Activated T-helper 1 cell treated with anti-CD3 and anti-CD28 coated beads, Interleukin-12 subunit alpha, Interleukin-12 subunit beta, Interleukin-2, Interleukin-4 antibody, amounts not matched to agents 30 ng/mL and 10 ng/mL and 1 ng/mL, durations not matched to agents 14 hours and 24 hours and 36 hours (primary cell): ENCODE measurements at regions not wholly inside any gene's neighbourhood (a gene's known extent, or its start where the extent isn't known, plus 50 kb on each side); places are given as distances from the start of the nearest gene placed in this dataset.
"Not testable (repeated sequence)": the region's sequence is repeated elsewhere in the genome, so short reads cannot be mapped to it uniquely, and the experiment has no call there.

Experiments
- DNase-seq: peaks from one replicate; pipeline ENCODE4 v3.0.0; 2021; ENCODE audit warnings: low spot score
- H3K27ac Mint-ChIP-seq: one replicate; pipeline ENCODE4 v1.8.0; 2021; ENCODE audit warnings: mild to moderate bottlenecking, mixed read lengths
- H3K27me3 Mint-ChIP-seq: one replicate; pipeline ENCODE4 v1.8.0; 2022; ENCODE audit warnings: mild to moderate bottlenecking, moderate library complexity, mixed read lengths; ENCODE audit not compliant: insufficient read depth
- H3K36me3 Mint-ChIP-seq: one replicate; pipeline ENCODE4 v1.8.0; 2021; ENCODE audit warnings: low read depth, mixed read lengths
- H3K4me1 Mint-ChIP-seq: one replicate; pipeline ENCODE4 v1.8.0; 2021; ENCODE audit warnings: low read depth, mixed read lengths
- H3K4me3 Mint-ChIP-seq: one replicate; pipeline ENCODE4 v1.8.0; 2021; ENCODE audit warnings: mild to moderate bottlenecking, moderate library complexity, mixed read lengths
- H3K9me3 Mint-ChIP-seq: one replicate; pipeline ENCODE4 v1.8.0; 2021; ENCODE audit warnings: mixed read lengths
- intact Hi-C: fragments of 100-400 bp; cut with micrococcal nuclease; formaldehyde crosslinking; loops from one replicate; pipeline ENCODE4 v1.15.1; 2024

GRCh38 chr7:51827631-51828030 lies 511.0 kb upstream of the COBL start:
- H3K4me1 Mint-ChIP-seq = no peaks in the 10 kb centered on the region
- intact Hi-C loops = no loop called here
- no peak overlapping the region for H3K4me3 Mint-ChIP-seq
- no peaks in the 10 kb centered on the region for H3K36me3 Mint-ChIP-seq
- DNase-seq = no peak
- no peaks in the 10 kb centered on the region for H3K27me3 Mint-ChIP-seq
- H3K27ac Mint-ChIP-seq = no peak overlapping the region
- peaks cover 10% of the 10 kb centered on the region for H3K9me3 Mint-ChIP-seq

DNA sequence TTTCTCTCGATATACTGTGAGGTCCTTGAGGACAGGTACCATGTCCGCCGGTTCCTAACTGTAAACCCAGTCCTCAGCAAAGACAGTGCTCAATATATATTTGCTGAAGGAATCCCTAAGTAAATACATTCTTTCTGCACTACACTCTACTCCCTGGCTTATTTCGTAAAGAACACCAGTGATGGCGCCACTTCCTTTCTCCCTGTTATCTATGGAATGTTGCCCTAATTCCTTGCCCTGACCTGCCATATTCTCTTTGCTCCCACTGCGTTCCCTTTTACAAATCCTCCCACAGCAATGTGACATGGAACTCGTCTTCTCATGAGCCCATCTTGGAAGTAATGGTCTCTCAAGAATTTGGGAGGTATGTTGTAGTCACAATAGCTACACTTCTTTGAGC lies 507.4 kb upstream of the COBL start:
- intact Hi-C loops = no loop called here
- DNase-seq = no peak
- no peaks in the 10 kb centered on the region for H3K4me1 Mint-ChIP-seq
- no peaks in the 10 kb centered on the region for H3K27me3 Mint-ChIP-seq
- H3K36me3 Mint-ChIP-seq = no peaks in the 10 kb centered on the region
- peaks cover 2% of the 10 kb centered on the region for H3K9me3 Mint-ChIP-seq
- H3K4me3 Mint-ChIP-seq = no peak overlapping the region
- H3K27ac Mint-ChIP-seq = no peak overlapping the region

- no peaks in the 10 kb centered on the region for H3K27me3 Mint-ChIP-seq
- H3K4me3 Mint-ChIP-seq = no peak overlapping the region
- no peaks in the 10 kb centered on the region for H3K36me3 Mint-ChIP-seq
- H3K27ac Mint-ChIP-seq = no peak overlapping the region
- H3K4me1 Mint-ChIP-seq = no peaks in the 10 kb centered on the region
- no peak for DNase-seq
- intact Hi-C loops = no loop called here
- H3K9me3 Mint-ChIP-seq = peaks cover 7% of the 10 kb centered on the region
Observed at GRCh38 chr7:51823437-51823836, 506.8 kb upstream of the COBL start.

GRCh38 chr7:51817694-51818225 lies 501.2 kb upstream of the COBL start:
- no peaks in the 10 kb centered on the region for H3K36me3 Mint-ChIP-seq

GRCh38 chr7:51805783-51806431 lies 489.3 kb upstream of the COBL start:
- DNase-seq, H3K36me3 Mint-ChIP-seq, H3K27ac Mint-ChIP-seq, H3K4me3 Mint-ChIP-seq, intact Hi-C loops, H3K27me3 Mint-ChIP-seq, H3K4me1 Mint-ChIP-seq: not testable (repeated sequence)
- peaks cover 27% of the 10 kb centered on the region for H3K9me3 Mint-ChIP-seq

More at GRCh38 chr7:51817694-51818225, 501.2 kb upstream of the COBL start:
- Mint-ChIP-seq H3K4me1 (no peaks in the 10 kb centered on the region), H3K4me3 (no peak overlapping the region), H3K27ac (no peak overlapping the region), H3K9me3 (peaks cover 16% of the 10 kb centered on the region), H3K27me3 (no peaks in the 10 kb centered on the region)
- no peak for DNase-seq
- intact Hi-C loops = no loop called here

- peaks cover 11% of the 10 kb centered on the region for H3K9me3 Mint-ChIP-seq
- no peaks in the 10 kb centered on the region for H3K36me3 Mint-ChIP-seq
- no peak overlapping the region for H3K27ac Mint-ChIP-seq
- no peaks in the 10 kb centered on the region for H3K4me1 Mint-ChIP-seq
- intact Hi-C loops = no loop called here
- H3K4me3 Mint-ChIP-seq = no peak overlapping the region
- no peaks in the 10 kb centered on the region for H3K27me3 Mint-ChIP-seq
- no peak for DNase-seq
Observed at GRCh38 chr7:51802718-51803117, 486.1 kb upstream of the COBL start.

DNA sequence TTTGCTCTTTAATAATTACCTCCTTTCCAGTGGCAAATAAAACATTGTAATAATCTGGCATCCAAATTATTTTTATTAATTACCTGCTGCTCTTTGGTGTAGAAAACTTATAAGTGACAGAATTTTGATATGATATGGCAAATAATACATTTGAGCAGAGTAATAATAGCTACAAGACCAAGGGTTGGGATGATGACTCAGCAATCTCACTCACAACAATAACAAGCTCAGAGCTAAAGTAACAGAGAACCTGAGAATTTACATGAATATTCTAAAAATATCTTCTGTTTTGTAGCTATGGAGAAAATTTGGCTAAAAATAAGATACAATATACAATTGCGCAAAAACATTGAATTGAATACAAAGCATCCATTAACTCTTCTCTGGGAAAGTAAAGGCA lies 480.8 kb upstream of the COBL start:
- intact Hi-C loops = no loop called here
- H3K36me3 Mint-ChIP-seq = no peaks in the 10 kb centered on the region
- DNase-seq = no peak
- no peaks in the 10 kb centered on the region for H3K4me1 Mint-ChIP-seq
- no peaks in the 10 kb centered on the region for H3K9me3 Mint-ChIP-seq
- H3K27ac Mint-ChIP-seq = no peak overlapping the region
- no peak overlapping the region for H3K4me3 Mint-ChIP-seq
- no peaks in the 10 kb centered on the region for H3K27me3 Mint-ChIP-seq

DNA sequence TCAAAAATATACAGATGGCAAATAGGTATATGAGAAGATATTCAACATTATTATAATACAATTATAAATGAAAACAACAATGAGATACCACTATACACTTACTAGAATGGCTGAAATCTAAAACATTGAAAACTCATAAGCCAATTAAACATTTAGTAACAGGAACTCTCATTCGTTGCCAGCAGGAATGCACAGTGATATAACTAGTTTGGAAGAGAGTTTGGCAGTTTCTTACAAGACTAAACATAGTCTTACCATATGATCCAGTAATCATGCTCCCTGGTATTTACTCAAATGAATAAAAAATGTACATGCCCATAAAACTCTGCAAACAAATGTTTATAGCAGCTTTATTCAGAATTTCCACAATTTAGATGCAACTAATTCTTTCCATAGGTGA lies 476.2 kb upstream of the COBL start:
- Mint-ChIP-seq H3K4me3 (no peak overlapping the region), H3K27ac (no peak overlapping the region), H3K9me3 (no peaks in the 10 kb centered on the region), H3K27me3 (no peaks in the 10 kb centered on the region), H3K4me1 (no peaks in the 10 kb centered on the region), H3K36me3 (no peaks in the 10 kb centered on the region)
- intact Hi-C loops = no loop called here
- no peak for DNase-seq

GRCh38 chr7:51789489-51789888 lies 472.9 kb upstream of the COBL start:
- intact Hi-C loops = no loop called here
- H3K9me3 Mint-ChIP-seq = peaks cover 7% of the 10 kb centered on the region
- H3K4me3 Mint-ChIP-seq = no peak overlapping the region
- no peak overlapping the region for H3K27ac Mint-ChIP-seq
- DNase-seq = no peak
- no peaks in the 10 kb centered on the region for H3K36me3 Mint-ChIP-seq
- H3K27me3 Mint-ChIP-seq = no peaks in the 10 kb centered on the region
- H3K4me1 Mint-ChIP-seq = no peaks in the 10 kb centered on the region

DNA sequence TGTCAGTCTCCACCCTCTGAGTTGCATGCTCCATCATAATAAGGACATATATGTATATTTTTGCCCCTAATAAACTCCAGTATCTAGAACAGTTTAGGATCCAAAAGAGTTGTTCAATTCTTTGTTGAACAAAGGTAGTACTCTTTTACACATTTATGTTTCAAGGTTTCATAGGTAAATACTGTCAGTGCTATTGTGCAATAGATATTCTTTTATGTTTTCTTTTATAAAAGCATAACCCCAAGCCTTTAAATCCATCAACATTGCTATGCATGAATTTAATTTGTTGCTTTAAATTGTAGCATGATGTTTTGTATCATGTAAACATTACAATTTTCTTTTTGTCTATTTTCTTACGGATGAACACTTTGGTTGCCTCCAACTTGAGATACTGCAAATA lies 469.7 kb upstream of the COBL start:
- H3K36me3 Mint-ChIP-seq = no peaks in the 10 kb centered on the region
- intact Hi-C loops = no loop called here
- no peaks in the 10 kb centered on the region for H3K27me3 Mint-ChIP-seq

DNA sequence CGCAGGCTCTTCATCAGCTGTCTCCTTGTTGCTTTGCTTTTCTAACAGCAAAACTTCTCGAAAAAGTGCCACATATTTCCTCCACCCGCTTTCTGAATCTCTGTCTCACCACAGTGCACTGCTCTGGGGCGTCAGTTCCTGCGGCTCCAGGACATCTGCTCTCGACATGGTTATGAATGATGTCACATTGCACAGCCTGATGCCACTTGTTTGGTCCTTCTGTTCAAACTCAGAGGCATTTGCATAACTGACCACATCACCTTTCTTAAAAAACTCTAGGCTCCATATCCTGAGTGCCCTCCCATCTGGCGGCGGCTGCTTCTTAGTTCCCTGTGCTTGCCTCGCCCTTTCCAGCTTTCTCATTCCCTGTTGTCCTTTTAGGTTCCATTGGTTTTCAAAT lies 469.3 kb upstream of the COBL start:
- intact Hi-C loops = no loop called here
- H3K36me3 Mint-ChIP-seq = no peaks in the 10 kb centered on the region
- no peaks in the 10 kb centered on the region for H3K27me3 Mint-ChIP-seq
- DNase-seq = no peak
- H3K4me1 Mint-ChIP-seq = no peaks in the 10 kb centered on the region
- no peak overlapping the region for H3K27ac Mint-ChIP-seq
- H3K4me3 Mint-ChIP-seq = no peak overlapping the region
- peaks cover 19% of the 10 kb centered on the region for H3K9me3 Mint-ChIP-seq

More for the DNA sequence above, 469.7 kb upstream of the COBL start:
- DNase-seq = no peak
- H3K4me3 Mint-ChIP-seq = no peak overlapping the region
- H3K4me1 Mint-ChIP-seq = no peaks in the 10 kb centered on the region
- H3K27ac Mint-ChIP-seq = no peak overlapping the region
- H3K9me3 Mint-ChIP-seq = peaks cover 15% of the 10 kb centered on the region

- intact Hi-C loops = no loop called here
- Mint-ChIP-seq H3K4me1 (no peaks in the 10 kb centered on the region), H3K4me3 (no peak overlapping the region), H3K9me3 (peaks cover 20% of the 10 kb centered on the region), H3K27ac (no peak overlapping the region), H3K27me3 (no peaks in the 10 kb centered on the region), H3K36me3 (no peaks in the 10 kb centered on the region)
- DNase-seq = no peak
Observed at GRCh38 chr7:51785171-51785570, 468.6 kb upstream of the COBL start.

GRCh38 chr7:51783241-51783640 lies 466.6 kb upstream of the COBL start:
- no peak overlapping the region for H3K27ac Mint-ChIP-seq
- no peaks in the 10 kb centered on the region for H3K4me1 Mint-ChIP-seq
- no peaks in the 10 kb centered on the region for H3K36me3 Mint-ChIP-seq
- DNase-seq = no peak
- intact Hi-C loops = no loop called here
- H3K9me3 Mint-ChIP-seq = peaks cover 27% of the 10 kb centered on the region
- no peaks in the 10 kb centered on the region for H3K27me3 Mint-ChIP-seq
- no peak overlapping the region for H3K4me3 Mint-ChIP-seq

DNA sequence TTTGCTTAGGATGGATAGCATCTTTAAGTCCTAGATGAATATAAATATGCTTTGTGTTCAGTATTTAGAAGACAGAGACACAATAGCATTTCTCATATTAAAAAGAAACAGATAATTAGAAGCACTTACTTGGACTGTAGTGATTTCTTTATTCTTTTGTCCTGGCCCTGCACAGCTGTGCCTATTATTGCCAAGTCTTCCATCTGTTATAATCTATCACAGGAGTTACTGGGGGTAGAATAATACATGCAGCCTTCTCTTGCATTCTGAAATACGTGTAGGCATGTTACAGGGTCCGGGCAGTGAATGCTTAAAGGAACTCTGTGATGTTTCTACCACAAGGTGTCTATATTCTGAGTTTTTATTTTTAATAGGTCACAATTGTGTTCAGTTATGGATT lies 461.5 kb upstream of the COBL start:
- Mint-ChIP-seq H3K27me3 (no peaks in the 10 kb centered on the region), H3K27ac (no peak overlapping the region), H3K36me3 (no peaks in the 10 kb centered on the region), H3K4me3 (no peak overlapping the region), H3K9me3 (peaks cover 24% of the 10 kb centered on the region), H3K4me1 (no peaks in the 10 kb centered on the region)
- intact Hi-C loops = no loop called here
- DNase-seq = no peak
